C4-2B (cell line): ENCODE measurements at regions not wholly inside any gene's neighbourhood (a gene's known extent, or its start where the extent isn't known, plus 50 kb on each side); places are given as distances from the start of the nearest gene placed in this dataset.

Experiments
- H3K27ac ChIP-seq: fragments of 450-650 bp; 2 replicates; pipeline ENCODE4 v1.5.1; 2017
- ZFX ChIP-seq: fragments of 450-650 bp; IDR thresholded peaks from 2 replicates; pipeline ENCODE4 v1.6.1; 2017
- TF ChIP-seq, protein P1 (sequence below): fragments of 450-650 bp; conservative IDR thresholded peaks from 2 replicates; pipeline ENCODE4 v1.5.1; 2017; ENCODE audit warnings: mild to moderate bottlenecking

DNA sequence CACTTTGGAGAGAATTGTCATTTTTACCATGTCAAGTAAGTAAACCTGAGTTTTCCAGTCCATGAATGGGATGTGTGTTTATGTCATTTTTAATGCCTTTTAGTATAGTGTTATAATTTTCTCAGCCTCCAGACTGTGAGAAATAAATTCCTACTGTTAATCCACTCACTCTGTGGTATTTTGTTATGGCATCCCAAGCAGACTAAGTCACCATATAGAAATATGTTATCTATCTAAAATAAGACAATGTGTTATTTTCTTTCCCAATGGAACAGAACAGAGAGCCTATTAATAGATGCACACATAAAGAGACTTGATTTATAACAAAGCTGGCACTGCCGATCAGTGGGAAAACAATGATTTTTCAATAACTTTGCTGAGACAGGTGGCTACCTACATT lies 70.2 kb upstream of the SLC4A11 start:
- TF ChIP-seq, protein P1, sequence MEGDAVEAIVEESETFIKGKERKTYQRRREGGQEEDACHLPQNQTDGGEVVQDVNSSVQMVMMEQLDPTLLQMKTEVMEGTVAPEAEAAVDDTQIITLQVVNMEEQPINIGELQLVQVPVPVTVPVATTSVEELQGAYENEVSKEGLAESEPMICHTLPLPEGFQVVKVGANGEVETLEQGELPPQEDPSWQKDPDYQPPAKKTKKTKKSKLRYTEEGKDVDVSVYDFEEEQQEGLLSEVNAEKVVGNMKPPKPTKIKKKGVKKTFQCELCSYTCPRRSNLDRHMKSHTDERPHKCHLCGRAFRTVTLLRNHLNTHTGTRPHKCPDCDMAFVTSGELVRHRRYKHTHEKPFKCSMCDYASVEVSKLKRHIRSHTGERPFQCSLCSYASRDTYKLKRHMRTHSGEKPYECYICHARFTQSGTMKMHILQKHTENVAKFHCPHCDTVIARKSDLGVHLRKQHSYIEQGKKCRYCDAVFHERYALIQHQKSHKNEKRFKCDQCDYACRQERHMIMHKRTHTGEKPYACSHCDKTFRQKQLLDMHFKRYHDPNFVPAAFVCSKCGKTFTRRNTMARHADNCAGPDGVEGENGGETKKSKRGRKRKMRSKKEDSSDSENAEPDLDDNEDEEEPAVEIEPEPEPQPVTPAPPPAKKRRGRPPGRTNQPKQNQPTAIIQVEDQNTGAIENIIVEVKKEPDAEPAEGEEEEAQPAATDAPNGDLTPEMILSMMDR = no peak
- TF ChIP-seq ZFX = no peak
- no peak overlapping the region for H3K27ac ChIP-seq

DNA sequence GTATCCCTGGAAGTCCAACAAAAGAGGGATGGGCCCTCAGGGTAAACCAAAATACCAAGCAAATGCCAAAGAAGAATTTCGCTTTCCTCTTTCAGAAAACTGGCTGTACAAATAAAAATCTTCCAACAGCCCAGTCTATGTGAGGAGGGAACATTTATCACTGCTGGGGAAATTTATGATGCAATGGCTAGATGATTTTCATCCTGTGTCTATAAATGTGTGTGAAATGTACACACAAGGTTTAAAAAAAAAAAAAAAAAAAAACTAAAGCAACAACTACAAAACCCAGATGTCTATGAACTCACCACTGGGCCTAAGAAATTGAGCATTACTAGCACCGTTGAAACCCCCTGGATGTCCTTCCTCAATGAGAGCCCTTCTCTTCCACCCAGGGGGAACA lies 68.7 kb upstream of the SLC4A11 start:
- H3K27ac ChIP-seq = no peak overlapping the region
- TF ChIP-seq, protein P1 = no peak
- TF ChIP-seq ZFX = no peak

- TF ChIP-seq, protein P1 = no peak
- TF ChIP-seq ZFX = no peak
- no peak overlapping the region for H3K27ac ChIP-seq
Observed at GRCh38 chr20:3307078-3307477, 68.1 kb upstream of the SLC4A11 start.

GRCh38 chr20:3306068-3306467 lies 67.1 kb upstream of the SLC4A11 start:
- TF ChIP-seq ZFX = no peak
- TF ChIP-seq, protein P1 = no peak
- no peak overlapping the region for H3K27ac ChIP-seq

DNA sequence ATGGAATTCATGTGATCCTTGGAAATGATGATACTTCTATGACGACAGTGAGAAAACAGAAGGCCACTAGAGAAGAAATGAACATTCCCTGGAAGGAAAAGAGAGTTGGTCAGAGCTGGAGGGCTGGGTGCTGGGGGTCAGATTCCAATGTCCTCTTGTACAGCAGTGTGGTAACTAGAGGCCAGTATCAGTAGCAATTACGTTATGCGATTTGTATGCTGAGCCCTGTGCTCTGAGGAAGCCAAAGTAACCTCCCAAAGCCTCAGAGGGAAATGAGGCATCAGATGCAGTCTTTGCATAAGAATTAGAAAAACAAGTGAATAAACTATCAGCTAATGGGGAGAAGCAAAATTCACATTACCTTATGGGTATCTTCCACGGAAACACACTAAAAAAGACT lies 65.5 kb upstream of the SLC4A11 start:
- TF ChIP-seq ZFX = no peak
- TF ChIP-seq, protein P1 = no peak
- H3K27ac ChIP-seq = no peak overlapping the region

DNA sequence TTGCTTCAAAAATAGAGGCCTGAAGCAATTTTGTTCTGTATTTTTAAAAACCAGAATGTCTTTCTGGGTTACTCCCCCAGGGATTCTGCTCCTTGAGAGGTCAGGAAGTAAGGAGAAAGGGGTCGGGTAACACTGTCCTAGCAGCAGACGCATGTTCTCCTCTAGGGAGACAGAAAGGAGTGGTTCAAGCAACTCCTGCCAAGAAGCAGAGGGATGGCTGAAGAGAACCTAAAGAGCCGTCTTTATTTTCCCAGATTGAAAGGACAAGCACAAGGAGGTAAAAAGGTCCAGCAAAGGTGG lies 58.0 kb upstream of the SLC4A11 start:
- H3K27ac ChIP-seq = no peak overlapping the region
- no peak for TF ChIP-seq ZFX
- TF ChIP-seq, protein P1 = no peak

GRCh38 chr20:3296261-3297078 lies 57.5 kb upstream of the SLC4A11 start:
- H3K27ac ChIP-seq = no peak overlapping the region
- TF ChIP-seq ZFX = no peak
- TF ChIP-seq, protein P1 = no peak
